Thoracic aorta (tissue), 2 donors: ENCODE measurements at regions not wholly inside any gene's neighbourhood (a gene's known extent, or its start where the extent isn't known, plus 50 kb on each side); places are given as distances from the start of the nearest gene placed in this dataset.

Source experiments
- ATAC-seq: fragments of 150-250 bp; one replicate; pipeline ENCODE4 v1.8.0; 2017; ENCODE audit warnings: low read depth; ENCODE audit not compliant: insufficient number of reproducible peaks, low FRiP score
- DNase-seq: peaks from one replicate; pipeline ENCODE4 v3.0.0-alpha.2; 2020; ENCODE audit warnings: low spot score
- H3K27ac ChIP-seq, 2 donors: fragments of 200-600 bp; sonication (generic); 1 replicate in 1 of 2; 2 replicates in 1 of 2; pipeline ENCODE4 v1.5.1; 2016; ENCODE audit warnings: mild to moderate bottlenecking in 2 of 2, moderate library complexity in 2 of 2
- H3K27me3 ChIP-seq: fragments of 200-600 bp; sonication (generic); replicated peaks from 2 replicates; pipeline ENCODE4 v1.6.0; 2016; ENCODE audit warnings: mild to moderate bottlenecking; ENCODE audit not compliant: insufficient read depth
- H3K36me3 ChIP-seq: fragments of 200-600 bp; sonication (generic); one replicate; pipeline ENCODE4 v1.5.1; 2016
- H3K4me1 ChIP-seq, 2 donors: fragments of 200-600 bp; sonication (generic); 1 replicate in 1 of 2; 2 replicates in 1 of 2; pipeline versions ENCODE4 v1.5.1 to v1.6.0; 2016; ENCODE audit warnings: low read depth in 2 of 2, mild to moderate bottlenecking in 1 of 2; ENCODE audit not compliant: control insufficient read depth in 1 of 2
- H3K4me3 ChIP-seq: fragments of 200-600 bp; sonication (generic); 2 replicates; pipeline ENCODE4 v1.5.1; 2016; ENCODE audit warnings: mild to moderate bottlenecking
- H3K9me3 ChIP-seq: fragments of 200-600 bp; sonication (generic); 2 replicates; pipeline ENCODE4 v1.5.1; 2016
- CTCF ChIP-seq: fragments of 200-600 bp; sonication (generic); IDR thresholded peaks from one replicate; pipeline ENCODE4 v1.5.1; 2019; ENCODE audit warnings: antibody characterized with exemption

DNA sequence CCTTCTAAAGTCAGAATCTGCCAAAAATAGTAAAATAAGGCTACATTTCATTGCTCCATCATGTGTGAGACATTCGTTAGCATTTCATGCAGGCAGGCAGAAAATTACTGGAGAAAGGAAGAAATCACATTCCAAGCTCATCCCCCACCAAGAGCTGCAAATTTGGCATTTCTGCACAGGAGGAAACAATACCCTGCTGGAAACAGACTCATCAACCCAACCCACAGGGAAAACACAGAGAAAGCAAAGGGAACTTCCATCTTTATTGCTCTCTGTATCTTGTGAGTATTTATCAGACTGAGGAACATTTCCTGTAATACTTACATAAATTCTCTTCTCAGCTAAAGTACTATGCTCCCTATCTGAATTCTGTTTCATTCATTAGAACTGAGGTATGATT, 95.7 kb downstream of the KCTD12 start:
- ATAC-seq, result no peak

DNA sequence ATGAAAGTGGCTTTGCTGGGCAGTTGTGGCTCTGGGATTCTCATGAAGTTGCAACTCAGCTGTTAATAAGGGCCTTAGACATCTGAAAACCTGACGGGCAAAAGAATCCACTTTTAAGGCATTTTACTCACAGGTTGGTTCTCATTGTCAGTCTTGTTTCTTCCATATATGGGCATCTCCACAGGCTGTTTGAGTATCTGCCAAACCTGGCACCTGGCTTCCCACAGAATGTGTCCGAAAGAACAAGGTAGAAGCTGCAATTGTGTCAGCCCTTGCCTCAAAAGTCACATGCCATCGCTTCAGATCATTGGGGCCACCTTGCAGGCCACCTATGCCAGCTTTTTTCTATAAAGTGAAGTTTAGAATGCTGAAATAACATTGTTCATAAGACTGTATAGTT, 102.4 kb downstream of the KCTD12 start:
- H3K27me3 ChIP-seq, result no peaks in the 10 kb centered on the region
- H3K27ac ChIP-seq, result no peak overlapping the region
- DNase-seq (no peak), ATAC-seq (no peak)
- TF ChIP-seq CTCF, result no peak
- H3K4me3 ChIP-seq, result no peak overlapping the region
- no peaks in the 10 kb centered on the region for H3K9me3 ChIP-seq
- H3K36me3 ChIP-seq, result no peaks in the 10 kb centered on the region
- no peaks in the 10 kb centered on the region for H3K4me1 ChIP-seq

More for the DNA sequence above, 95.7 kb downstream of the KCTD12 start:
- Histone ChIP-seq H3K4me1 (no peaks in the 10 kb centered on the region), H3K4me3 (no peak overlapping the region), H3K9me3 (no peaks in the 10 kb centered on the region), H3K27me3 (no peaks in the 10 kb centered on the region), H3K27ac (no peak overlapping the region), H3K36me3 (no peaks in the 10 kb centered on the region)
- DNase-seq, result no peak
- TF ChIP-seq CTCF, result no peak

DNA sequence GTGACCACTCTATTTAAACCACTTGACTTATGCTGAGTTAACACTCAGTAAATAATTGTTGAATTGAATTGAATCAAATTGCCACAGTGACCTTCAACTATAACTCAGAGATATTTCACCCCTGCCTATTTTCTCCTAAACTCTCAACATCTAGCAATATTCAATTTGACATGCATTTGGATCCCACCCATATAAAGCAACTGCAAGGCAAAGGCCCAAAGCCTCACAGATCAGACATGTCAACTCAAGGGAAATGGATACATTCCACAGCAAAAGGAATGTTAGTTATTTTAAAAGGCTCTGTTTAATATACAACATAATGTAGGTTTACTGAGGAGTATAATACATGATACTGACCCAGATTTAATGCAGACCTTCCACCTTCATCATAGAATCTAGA, 107.4 kb downstream of the KCTD12 start:
- DNase-seq, result no peak
- Histone ChIP-seq H3K36me3 (no peaks in the 10 kb centered on the region), H3K27me3 (no peaks in the 10 kb centered on the region), H3K4me1 (no peaks in the 10 kb centered on the region), H3K4me3 (no peak overlapping the region), H3K9me3 (no peaks in the 10 kb centered on the region), H3K27ac (no peak overlapping the region)
- ATAC-seq, result no peak
- no peak for TF ChIP-seq CTCF

DNA sequence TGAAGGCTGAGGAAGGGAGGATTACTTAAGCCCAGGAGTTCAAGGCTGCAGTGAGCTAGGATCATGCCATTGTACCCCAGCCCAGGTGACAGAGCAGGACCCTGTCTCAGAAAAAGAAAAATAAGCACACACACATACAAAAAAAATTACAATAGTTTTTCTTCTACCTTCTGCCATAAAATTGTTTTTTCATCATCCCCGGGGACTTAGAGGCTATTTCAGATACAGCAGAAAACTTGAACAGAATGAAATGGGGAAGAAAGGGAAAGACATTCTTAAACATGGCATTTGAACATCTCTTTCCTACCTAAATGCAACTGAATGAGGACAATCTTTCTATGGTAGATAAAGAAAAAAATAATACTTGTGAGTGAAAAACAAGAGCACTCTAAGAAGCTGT, 109.1 kb downstream of the KCTD12 start:
- Histone ChIP-seq H3K4me1 (no peaks in the 10 kb centered on the region), H3K27ac (no peak overlapping the region), H3K36me3 (no peaks in the 10 kb centered on the region), H3K9me3 (no peaks in the 10 kb centered on the region), H3K4me3 (no peak overlapping the region), H3K27me3 (no peaks in the 10 kb centered on the region)
- no peak for DNase-seq
- no peak for ATAC-seq
- no peak for TF ChIP-seq CTCF

DNA sequence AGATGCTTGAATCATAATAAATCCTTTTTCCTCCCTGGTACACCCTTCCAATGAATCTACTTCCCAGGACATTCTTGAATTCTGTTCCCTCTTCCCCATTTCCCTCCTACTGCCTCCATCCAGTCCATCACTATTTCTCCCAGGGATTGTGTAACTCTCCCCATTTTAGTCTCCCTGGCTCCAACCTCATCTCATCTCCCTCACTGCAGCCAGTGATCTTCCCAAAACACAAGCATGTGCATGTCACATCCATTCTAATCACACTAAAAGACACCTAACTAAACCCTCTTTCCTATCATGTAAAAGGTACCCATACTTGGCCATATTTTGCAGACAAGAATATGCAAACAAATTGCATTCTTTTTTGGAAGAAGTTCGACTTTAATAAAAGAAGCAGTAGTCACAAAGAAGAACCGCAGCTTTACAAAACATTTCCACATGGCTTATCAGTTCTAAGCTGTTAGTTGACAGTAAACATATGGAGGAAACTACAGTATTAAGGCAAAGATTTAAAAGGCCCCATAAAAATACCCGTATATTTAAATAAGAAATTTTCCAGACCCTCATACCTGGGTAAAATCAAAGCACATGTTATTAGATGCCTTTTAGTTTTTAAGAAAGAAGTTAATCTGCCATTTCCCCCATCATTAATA, 111.0 kb downstream of the KCTD12 start:
- ATAC-seq (no peak), DNase-seq (no peak)
- Histone ChIP-seq H3K4me3 (no peak overlapping the region), H3K27ac (no peak overlapping the region), H3K27me3 (no peaks in the 10 kb centered on the region), H3K36me3 (no peaks in the 10 kb centered on the region), H3K9me3 (no peaks in the 10 kb centered on the region), H3K4me1 (no peaks in the 10 kb centered on the region)
- TF ChIP-seq CTCF, result no peak
